ENCODE measurements at regions not wholly inside any gene's neighbourhood (a gene's known extent, or its start where the extent isn't known, plus 50 kb on each side); places are given as distances from the start of the nearest gene placed in this dataset.

GRCh38 chr6:8549074-8549790 is 113.9 kb upstream of the SLC35B3 start:
- TF ChIP-seq CTCF (IDR thresholded peaks at IDR 0.05; ENCODE audit: extremely low read depth in 1 of 2, insufficient read depth in 1 of 2, low read depth in 1 of 2, low read length in 2 of 2) = no peak
- TF ChIP-seq FOS (IDR thresholded peaks at IDR 0.05; ENCODE audit: borderline replicate concordance, insufficient read depth, low read length) = no peak
- TF ChIP-seq JUN (IDR thresholded peaks at IDR 0.05; ENCODE audit: borderline replicate concordance, insufficient read depth, insufficient read length, low read depth) = no peak
- no peak for TF ChIP-seq MYC (IDR thresholded peaks at IDR 0.05; ENCODE audit: low read depth, low read length)
- TF ChIP-seq POLR2AphosphoS5 (IDR thresholded peaks at IDR 0.05; ENCODE audit: insufficient read depth, low read depth, low read length) = no peak
- TF ChIP-seq EZH2 (IDR thresholded peaks at IDR 0.05; ENCODE audit: borderline replicate concordance, low read depth, low read length, severe bottlenecking) = no peak
- no peak for TF ChIP-seq MAX (IDR thresholded peaks at IDR 0.05; ENCODE audit: insufficient read depth, insufficient read length)
- TF ChIP-seq GATA2 (IDR thresholded peaks at IDR 0.05; ENCODE audit: insufficient read depth, insufficient read length, low read depth, low read length) = no peak
- Histone ChIP-seq H4K20me1 (replicated peaks; ENCODE audit: control insufficient read depth, extremely low read depth, insufficient read depth, low read length) (no peaks in the 10 kb centered on the region), H3K79me2 (ENCODE audit: control insufficient read depth, insufficient read depth, low read length) (no peaks in the 10 kb centered on the region), H3K27ac (ENCODE audit: insufficient read depth, low read depth, low read length) (no peak overlapping the region), H3K9ac (replicated peaks; ENCODE audit: extremely low read depth, insufficient read depth, low read length) (no peak overlapping the region), H3K4me1 (ENCODE audit: control insufficient read depth, extremely low read depth, insufficient read depth, low read length) (no peaks in the 10 kb centered on the region), H3K4me3 (replicated peaks in 1 of 3; ENCODE audit: insufficient read depth in 1 of 3, low read depth in 1 of 3, low read length in 3 of 3) (no peak overlapping the region), H3K9me3 (replicated peaks; ENCODE audit: control insufficient read depth, insufficient read depth, low read length) (no peaks in the 10 kb centered on the region), H3K36me3 (ENCODE audit: control insufficient read depth in 2 of 2, extremely low read depth in 1 of 2, insufficient read depth in 2 of 2, low read length in 2 of 2) (no peaks in the 10 kb centered on the region), H3K9me1 (replicated peaks; ENCODE audit: control insufficient read depth, extremely low read depth, insufficient read depth, low read length) (no peaks in the 10 kb centered on the region), H3K4me2 (ENCODE audit: insufficient read depth, low read length) (no peak overlapping the region), H2AFZ (ENCODE audit: low read depth, low read length) (no peak overlapping the region), H3K27me3 (ENCODE audit: control insufficient read depth in 2 of 2, insufficient read depth in 2 of 2, low read length in 2 of 2) (no peaks in the 10 kb centered on the region)
- dilution Hi-C loops (cut with MboI; ENCODE audit: extremely low pct_ligation_motif_present, low sequenced_read_pairs) (no loop called here), intact Hi-C loops (cut with micrococcal nuclease) (no loop called here)
- no peak for DNase-seq (ENCODE audit: low read depth, low spot score)
- POLR2A ChIA-PET = no interaction called here
- CTCF ChIA-PET = no interaction called here
- FAIRE-seq = no peak
- BruUV-seq (replicated peaks) = no TSS peak
